Endometrial microvascular endothelial cells (primary cell): ENCODE measurements at regions not wholly inside any gene's neighbourhood (a gene's known extent, or its start where the extent isn't known, plus 50 kb on each side); places are given as distances from the start of the nearest gene placed in this dataset.

ENCODE experiments used
- in situ Hi-C: cut with HindIII; loops from 2 replicates; pipeline ENCODE4 v1.10.0; 2017; ENCODE audit warnings: low sequenced_read_pairs, low pct_unique_long_range_greater_than_20kb; ENCODE audit errors: inconsistent ontology term

GRCh38 chr2:121037480-121037879 lies 247.5 kb downstream of the TFCP2L1 start:
- in situ Hi-C loops, result no loop called here

GRCh38 chr2:121038031-121038430 lies 247.0 kb downstream of the TFCP2L1 start:
- in situ Hi-C loops, result no loop called here

- in situ Hi-C loops, result no loop called here
These were observed 246.6 kb downstream of the TFCP2L1 start for GRCh38 chr2:121038431-121038830.

- in situ Hi-C loops, result no loop called here
These were observed 245.9 kb downstream of the TFCP2L1 start for GRCh38 chr2:121038891-121039616.

- in situ Hi-C loops, result no loop called here
These were observed 245.3 kb downstream of the TFCP2L1 start for GRCh38 chr2:121039679-121040078.

GRCh38 chr2:121041516-121041915 lies 243.5 kb downstream of the TFCP2L1 start:
- in situ Hi-C loops, result no loop called here

- in situ Hi-C loops, result no loop called here
These were observed 241.8 kb downstream of the TFCP2L1 start for GRCh38 chr2:121043061-121043826.

GRCh38 chr2:121043827-121044222 lies 241.2 kb downstream of the TFCP2L1 start:
- in situ Hi-C loops, result no loop called here

- in situ Hi-C loops, result no loop called here
These were observed 240.6 kb downstream of the TFCP2L1 start for GRCh38 chr2:121044412-121044811.

- in situ Hi-C loops, result no loop called here
These were observed 239.8 kb downstream of the TFCP2L1 start for GRCh38 chr2:121045245-121045644.

- in situ Hi-C loops, result no loop called here
These were observed 238.7 kb downstream of the TFCP2L1 start for GRCh38 chr2:121046335-121046734.

- in situ Hi-C loops, result no loop called here
These were observed 237.6 kb downstream of the TFCP2L1 start for GRCh38 chr2:121047383-121047782.

GRCh38 chr2:121049131-121049530 lies 235.9 kb downstream of the TFCP2L1 start:
- in situ Hi-C loops, result no loop called here

- in situ Hi-C loops, result no loop called here
These were observed 234.9 kb downstream of the TFCP2L1 start for GRCh38 chr2:121049950-121050585.

- in situ Hi-C loops, result no loop called here
These were observed 233.7 kb downstream of the TFCP2L1 start for GRCh38 chr2:121051311-121051710.

- in situ Hi-C loops, result no loop called here
These were observed 233.0 kb downstream of the TFCP2L1 start for GRCh38 chr2:121052023-121052422.

GRCh38 chr2:121052521-121052920 lies 232.5 kb downstream of the TFCP2L1 start:
- in situ Hi-C loops, result no loop called here

- in situ Hi-C loops, result no loop called here
These were observed 229.9 kb downstream of the TFCP2L1 start for GRCh38 chr2:121055088-121055487.

GRCh38 chr2:121055501-121055900 lies 229.5 kb downstream of the TFCP2L1 start:
- in situ Hi-C loops, result no loop called here
